ENCODE measurements at regions not wholly inside any gene's neighbourhood (a gene's known extent, or its start where the extent isn't known, plus 50 kb on each side); places are given as distances from the start of the nearest gene placed in this dataset.

- Mint-ChIP-seq H3K27me3 (no peaks in the 10 kb centered on the region), H3K27ac (no peak overlapping the region), H3K36me3 (ENCODE audit: insufficient read depth) (no peaks in the 10 kb centered on the region), H3K4me1 (ENCODE audit: low read depth) (peaks cover 13% of the 10 kb centered on the region), H3K4me3 (ENCODE audit: low read depth) (no peak overlapping the region), H3K9me3 (ENCODE audit: low read depth) (peaks cover 16% of the 10 kb centered on the region)
- TF ChIP-seq, protein P1, sequence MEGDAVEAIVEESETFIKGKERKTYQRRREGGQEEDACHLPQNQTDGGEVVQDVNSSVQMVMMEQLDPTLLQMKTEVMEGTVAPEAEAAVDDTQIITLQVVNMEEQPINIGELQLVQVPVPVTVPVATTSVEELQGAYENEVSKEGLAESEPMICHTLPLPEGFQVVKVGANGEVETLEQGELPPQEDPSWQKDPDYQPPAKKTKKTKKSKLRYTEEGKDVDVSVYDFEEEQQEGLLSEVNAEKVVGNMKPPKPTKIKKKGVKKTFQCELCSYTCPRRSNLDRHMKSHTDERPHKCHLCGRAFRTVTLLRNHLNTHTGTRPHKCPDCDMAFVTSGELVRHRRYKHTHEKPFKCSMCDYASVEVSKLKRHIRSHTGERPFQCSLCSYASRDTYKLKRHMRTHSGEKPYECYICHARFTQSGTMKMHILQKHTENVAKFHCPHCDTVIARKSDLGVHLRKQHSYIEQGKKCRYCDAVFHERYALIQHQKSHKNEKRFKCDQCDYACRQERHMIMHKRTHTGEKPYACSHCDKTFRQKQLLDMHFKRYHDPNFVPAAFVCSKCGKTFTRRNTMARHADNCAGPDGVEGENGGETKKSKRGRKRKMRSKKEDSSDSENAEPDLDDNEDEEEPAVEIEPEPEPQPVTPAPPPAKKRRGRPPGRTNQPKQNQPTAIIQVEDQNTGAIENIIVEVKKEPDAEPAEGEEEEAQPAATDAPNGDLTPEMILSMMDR (IDR thresholded peaks at IDR 0.05; ENCODE audit: unreplicated experiment): no peak
- DNase-seq (ENCODE audit: low spot score, unreplicated experiment): no peak
Measured at GRCh38 chr2:51995293-51995692, 963.4 kb upstream of the NRXN1 start.

DNA sequence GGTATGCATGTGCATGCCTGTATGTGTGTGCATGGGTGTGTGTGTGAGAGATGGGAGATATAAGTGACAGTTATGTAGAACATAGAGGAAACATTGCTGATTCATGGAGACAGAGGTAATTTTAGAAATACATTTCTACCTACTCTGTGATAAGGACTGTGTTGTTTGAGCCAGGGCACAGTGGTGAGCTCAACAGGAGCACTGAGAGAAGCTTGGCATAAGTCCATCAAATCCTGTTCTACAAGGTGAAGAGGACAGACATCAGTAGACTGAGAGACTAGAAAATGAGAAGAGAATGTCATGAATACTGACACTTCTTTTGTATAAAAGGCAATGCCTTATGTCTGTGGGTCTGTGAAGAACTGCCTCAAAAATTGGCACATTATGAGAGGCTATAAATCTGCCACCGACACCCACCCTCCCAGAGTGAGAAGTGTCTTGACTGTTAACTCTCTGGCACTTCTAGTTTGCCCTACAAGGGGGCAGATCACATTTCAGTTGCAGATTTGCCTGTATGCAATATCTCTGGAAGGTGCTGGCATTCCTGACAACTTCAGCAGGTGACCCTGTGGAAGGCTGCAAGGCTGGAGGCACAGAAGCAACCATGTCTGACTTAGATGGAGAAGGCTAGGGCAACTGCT, 962.3 kb upstream of the NRXN1 start:
- Mint-ChIP-seq H3K4me1 (ENCODE audit: low read depth) (peaks cover 13% of the 10 kb centered on the region), H3K27me3 (no peaks in the 10 kb centered on the region), H3K36me3 (ENCODE audit: insufficient read depth) (no peaks in the 10 kb centered on the region), H3K27ac (no peak overlapping the region), H3K4me3 (ENCODE audit: low read depth) (no peak overlapping the region), H3K9me3 (ENCODE audit: low read depth) (peaks cover 14% of the 10 kb centered on the region)
- TF ChIP-seq, protein P1 (IDR thresholded peaks at IDR 0.05; ENCODE audit: unreplicated experiment): no peak
- DNase-seq (ENCODE audit: low spot score, unreplicated experiment): no peak

- no peaks in the 10 kb centered on the region for H3K36me3 Mint-ChIP-seq (ENCODE audit: insufficient read depth)
- no peak overlapping the region for H3K4me3 Mint-ChIP-seq (ENCODE audit: low read depth)
- TF ChIP-seq, protein P1 (IDR thresholded peaks at IDR 0.05; ENCODE audit: unreplicated experiment): no peak
- H3K27ac Mint-ChIP-seq: no peak overlapping the region
- H3K9me3 Mint-ChIP-seq (ENCODE audit: low read depth): no peaks in the 10 kb centered on the region
- DNase-seq (ENCODE audit: low spot score, unreplicated experiment): no peak
- peaks cover 13% of the 10 kb centered on the region for H3K4me1 Mint-ChIP-seq (ENCODE audit: low read depth)
- no peaks in the 10 kb centered on the region for H3K27me3 Mint-ChIP-seq
Measured at GRCh38 chr2:51990684-51991083, 958.8 kb upstream of the NRXN1 start.

- Mint-ChIP-seq H3K4me1 (ENCODE audit: low read depth) (no peaks in the 10 kb centered on the region), H3K27me3 (no peaks in the 10 kb centered on the region), H3K36me3 (ENCODE audit: insufficient read depth) (no peaks in the 10 kb centered on the region), H3K9me3 (ENCODE audit: low read depth) (no peaks in the 10 kb centered on the region), H3K4me3 (ENCODE audit: low read depth) (no peak overlapping the region), H3K27ac (no peak overlapping the region)
- TF ChIP-seq, protein P1 (IDR thresholded peaks at IDR 0.05; ENCODE audit: unreplicated experiment): no peak
- no peak for DNase-seq (ENCODE audit: low spot score, unreplicated experiment)
Measured at GRCh38 chr2:51986101-51986500, 954.2 kb upstream of the NRXN1 start.

DNA sequence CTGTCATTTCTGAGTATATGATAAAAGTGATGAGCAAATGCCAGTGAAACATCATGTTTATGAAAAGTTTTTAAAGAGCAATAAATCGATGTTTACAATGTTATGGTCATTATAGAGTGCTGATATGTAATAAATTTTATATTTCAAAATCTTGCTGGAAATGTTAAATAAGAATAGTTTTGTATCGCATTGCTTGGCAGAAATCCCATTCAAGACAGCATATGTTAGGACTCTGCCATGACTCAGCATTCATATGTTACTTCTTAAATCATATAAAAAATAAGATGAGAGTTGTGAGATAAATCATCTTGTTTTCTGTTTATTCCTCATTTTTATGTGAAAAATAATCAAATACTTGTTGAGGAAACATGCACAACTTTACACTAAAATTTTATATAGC, 949.9 kb upstream of the NRXN1 start:
- H3K9me3 Mint-ChIP-seq (ENCODE audit: low read depth): no peaks in the 10 kb centered on the region
- no peaks in the 10 kb centered on the region for H3K27me3 Mint-ChIP-seq
- H3K27ac Mint-ChIP-seq: no peak overlapping the region

More for the DNA sequence above, 949.9 kb upstream of the NRXN1 start:
- DNase-seq (ENCODE audit: low spot score, unreplicated experiment): no peak
- Mint-ChIP-seq H3K4me3 (ENCODE audit: low read depth) (no peak overlapping the region), H3K36me3 (ENCODE audit: insufficient read depth) (no peaks in the 10 kb centered on the region), H3K4me1 (ENCODE audit: low read depth) (no peaks in the 10 kb centered on the region)
- TF ChIP-seq, protein P1 (IDR thresholded peaks at IDR 0.05; ENCODE audit: unreplicated experiment): no peak

Measured in progenitor cell of endocrine pancreas (in vitro differentiated cells).